GM20000 (cell line): ENCODE measurements at regions not wholly inside any gene's neighbourhood (a gene's known extent, or its start where the extent isn't known, plus 50 kb on each side); places are given as distances from the start of the nearest gene placed in this dataset.

Experiments used
- DNase-seq: peaks from one replicate; pipeline ENCODE4 v3.0.0; 2012; ENCODE audit warnings: low spot score
- TF ChIP-seq, protein P1 (sequence below): IDR thresholded peaks from 2 replicates; pipeline ENCODE4 v1.5.1; 2012; ENCODE audit warnings: mild to moderate bottlenecking, control low read depth; ENCODE audit errors: extremely low read depth, missing control alignments

DNA sequence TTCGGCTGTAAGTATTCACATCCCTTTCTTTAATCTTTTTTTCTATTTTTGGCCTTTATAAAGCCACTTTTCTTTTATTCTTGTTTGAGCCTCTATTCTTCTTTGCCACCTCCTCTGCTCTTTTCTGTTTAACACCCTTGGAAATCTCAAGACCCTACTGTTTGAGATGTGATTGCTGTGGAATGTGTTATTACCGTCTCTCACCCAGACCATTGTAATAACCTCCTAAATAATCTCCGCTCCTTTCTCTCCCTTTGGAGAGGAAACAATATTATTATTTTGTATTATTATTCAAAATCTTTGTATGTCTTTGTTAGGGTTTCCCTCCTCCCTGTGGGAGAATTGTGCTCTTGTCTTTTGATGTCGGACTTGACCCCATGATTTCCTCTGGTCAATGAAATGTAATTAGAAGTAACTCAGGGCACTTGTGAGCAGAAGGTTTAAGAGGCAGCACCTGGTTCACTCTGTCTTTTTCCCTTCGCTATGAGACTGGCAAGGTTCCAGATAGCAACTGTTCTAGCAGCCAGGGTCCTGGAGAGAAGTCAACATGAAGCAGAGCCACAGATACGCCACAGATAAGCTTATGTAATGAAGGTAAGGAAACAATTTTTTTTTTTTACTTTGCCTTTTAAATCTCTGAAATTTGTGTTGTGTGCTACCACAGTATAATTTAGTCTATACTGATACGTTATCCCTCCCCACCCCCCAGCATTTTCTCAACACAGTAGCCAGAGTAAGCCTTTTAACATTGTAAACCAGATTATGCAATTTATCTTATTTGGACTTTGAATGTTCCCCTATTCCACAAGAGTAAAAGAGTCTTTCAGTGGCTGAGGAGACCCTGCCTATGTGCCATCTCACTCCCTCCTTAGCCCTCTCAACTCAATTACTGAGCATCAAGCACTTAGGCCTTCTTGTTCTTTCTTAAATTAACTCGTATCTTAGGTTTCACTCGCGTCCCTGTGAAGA is 601.2 kb upstream of the ZNF804A start:
- DNase-seq, result no peak
- TF ChIP-seq, protein P1, sequence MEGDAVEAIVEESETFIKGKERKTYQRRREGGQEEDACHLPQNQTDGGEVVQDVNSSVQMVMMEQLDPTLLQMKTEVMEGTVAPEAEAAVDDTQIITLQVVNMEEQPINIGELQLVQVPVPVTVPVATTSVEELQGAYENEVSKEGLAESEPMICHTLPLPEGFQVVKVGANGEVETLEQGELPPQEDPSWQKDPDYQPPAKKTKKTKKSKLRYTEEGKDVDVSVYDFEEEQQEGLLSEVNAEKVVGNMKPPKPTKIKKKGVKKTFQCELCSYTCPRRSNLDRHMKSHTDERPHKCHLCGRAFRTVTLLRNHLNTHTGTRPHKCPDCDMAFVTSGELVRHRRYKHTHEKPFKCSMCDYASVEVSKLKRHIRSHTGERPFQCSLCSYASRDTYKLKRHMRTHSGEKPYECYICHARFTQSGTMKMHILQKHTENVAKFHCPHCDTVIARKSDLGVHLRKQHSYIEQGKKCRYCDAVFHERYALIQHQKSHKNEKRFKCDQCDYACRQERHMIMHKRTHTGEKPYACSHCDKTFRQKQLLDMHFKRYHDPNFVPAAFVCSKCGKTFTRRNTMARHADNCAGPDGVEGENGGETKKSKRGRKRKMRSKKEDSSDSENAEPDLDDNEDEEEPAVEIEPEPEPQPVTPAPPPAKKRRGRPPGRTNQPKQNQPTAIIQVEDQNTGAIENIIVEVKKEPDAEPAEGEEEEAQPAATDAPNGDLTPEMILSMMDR, result no peak

DNA sequence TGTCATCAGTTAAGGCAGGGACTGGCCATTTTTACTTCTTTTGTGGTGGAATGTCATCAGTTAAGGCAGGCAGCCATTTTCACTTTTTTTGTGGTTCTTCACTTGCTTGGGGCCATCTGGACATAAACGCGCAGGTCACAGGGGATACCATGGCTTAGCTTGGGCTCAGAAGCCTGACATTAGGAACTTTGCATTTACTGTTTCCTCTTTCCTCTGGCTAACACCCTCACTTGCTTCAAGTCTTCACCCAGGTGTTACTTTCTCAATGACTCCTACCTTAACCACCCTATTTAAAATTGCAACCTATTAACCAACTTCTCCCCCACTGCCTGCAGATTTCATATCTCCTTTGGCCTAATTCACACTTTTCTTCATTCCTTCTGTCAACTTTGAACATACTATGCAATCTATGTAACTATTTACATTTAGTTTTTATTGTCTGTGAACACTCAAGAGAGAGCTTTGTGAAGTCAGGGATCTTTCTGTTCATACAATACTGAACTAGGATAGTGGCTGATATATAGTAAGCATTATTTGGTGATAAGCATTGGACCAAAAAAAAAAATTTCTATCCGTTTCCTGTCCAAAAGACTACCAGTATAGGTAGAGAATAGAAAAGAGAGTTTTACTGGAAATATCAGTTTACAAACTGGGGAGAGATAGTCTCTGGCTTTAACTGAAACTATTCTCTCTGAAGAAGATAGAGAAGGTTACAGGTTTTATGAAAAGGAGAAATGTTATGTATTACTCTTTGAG is 600.1 kb upstream of the ZNF804A start:
- TF ChIP-seq, protein P1, result no peak
- peak; percentile 20 for DNase-seq

DNA sequence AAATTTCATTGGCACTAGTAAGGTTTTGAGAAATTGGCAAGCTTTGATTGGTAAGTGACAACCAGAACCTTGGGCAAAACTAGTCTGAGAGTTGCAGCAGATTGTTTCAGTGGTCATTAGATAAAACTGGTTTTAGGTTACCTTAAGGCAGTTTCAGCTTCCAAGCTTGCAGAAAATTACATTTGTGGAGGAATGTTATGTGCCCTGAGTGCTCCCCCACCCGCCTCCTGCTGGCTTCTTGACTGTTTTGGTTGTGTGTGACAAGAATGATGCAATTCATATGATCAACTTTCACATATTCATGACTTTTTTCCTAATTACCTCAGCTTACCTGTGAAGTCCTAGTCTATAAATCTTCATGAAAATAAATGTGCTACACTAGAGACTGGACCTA is 599.5 kb upstream of the ZNF804A start:
- DNase-seq, result no peak
- TF ChIP-seq, protein P1, result no peak

DNA sequence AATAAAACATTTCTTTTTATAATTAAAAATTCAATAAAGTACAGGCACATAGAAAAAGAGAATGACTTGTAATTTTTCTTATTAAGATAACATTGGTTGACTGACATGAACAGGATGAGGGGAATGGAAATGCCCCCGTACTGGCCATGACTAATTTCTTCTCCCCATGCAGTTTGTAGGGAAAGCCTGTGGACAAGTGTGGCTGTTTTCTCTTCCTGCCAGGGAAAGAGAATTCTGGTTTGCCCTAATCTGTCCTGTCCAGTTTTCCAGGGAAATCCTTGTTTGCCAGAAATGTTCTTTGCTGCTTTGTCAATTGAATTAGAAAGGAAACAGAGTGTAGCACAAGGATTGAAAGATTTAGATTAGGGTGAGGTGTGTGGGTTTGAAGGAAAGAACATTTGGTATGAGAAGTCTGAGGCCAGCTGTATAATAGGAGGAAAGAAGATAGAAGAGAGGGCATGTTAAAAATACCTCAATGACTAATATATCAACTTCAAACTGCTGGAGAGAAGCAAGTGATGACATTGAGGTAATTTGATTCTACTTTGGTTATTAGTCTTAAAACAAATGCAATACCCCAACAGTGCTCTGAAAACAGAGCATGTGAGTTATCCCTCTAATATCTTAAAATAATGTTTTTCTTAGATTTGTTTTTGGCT is 593.9 kb upstream of the ZNF804A start:
- peak; percentile 30 for DNase-seq
- TF ChIP-seq, protein P1, result no peak

DNA sequence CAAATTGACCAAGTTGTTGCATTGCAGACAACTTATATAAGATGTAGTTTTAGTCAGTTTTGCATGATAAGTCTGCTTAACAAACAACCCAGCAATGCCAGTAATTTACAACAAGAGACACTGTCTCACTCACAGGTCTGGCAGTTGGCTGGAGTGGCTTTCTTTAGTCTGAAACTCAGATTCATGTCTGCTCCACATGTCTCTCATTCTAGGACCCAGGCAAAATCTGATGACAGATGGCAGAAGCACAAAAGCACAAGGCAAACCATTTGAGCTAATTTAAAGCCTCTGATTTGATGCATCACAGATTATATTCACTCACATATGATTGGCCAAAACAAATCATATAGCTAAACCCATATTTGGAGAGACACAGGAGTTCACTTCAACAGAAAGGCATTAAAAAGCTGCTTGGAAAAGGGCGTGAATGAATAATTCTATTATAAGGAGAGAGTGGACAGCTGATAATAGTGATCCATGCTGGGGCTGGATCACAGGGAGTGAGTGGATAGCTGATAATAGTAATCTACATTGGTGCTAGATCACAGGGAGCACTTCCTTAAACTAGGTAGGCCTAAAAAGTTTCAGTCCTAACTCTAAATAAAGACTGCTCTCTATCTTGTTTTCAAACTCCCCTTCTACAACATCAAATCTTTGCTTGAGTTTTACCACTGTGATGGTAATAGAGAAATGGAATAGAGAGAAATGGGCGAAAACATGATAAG is 593.2 kb upstream of the ZNF804A start:
- TF ChIP-seq, protein P1, result no peak
- no peak for DNase-seq

DNA sequence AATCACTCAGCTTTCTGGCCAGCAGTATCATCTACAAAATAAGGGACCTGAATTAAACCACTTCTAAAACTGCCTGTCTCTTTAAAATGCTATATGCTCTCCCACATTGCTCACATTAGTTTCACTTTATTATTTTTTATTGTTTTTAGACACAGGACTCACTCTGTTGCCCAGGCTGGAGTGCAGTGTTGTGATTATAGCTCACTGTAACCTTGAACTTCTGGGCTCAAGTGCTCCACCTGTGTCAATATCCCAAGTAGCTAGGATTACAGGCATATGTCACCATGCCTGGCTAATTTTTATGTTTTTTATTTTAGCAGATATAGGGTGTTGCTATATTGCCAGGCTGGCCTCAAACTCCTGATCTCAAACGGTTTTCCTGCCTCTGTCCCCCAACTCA is 591.3 kb upstream of the ZNF804A start:
- no peak for DNase-seq
- TF ChIP-seq, protein P1, result no peak
